GM18508 (cell line): ENCODE measurements at regions not wholly inside any gene's neighbourhood (a gene's known extent, or its start where the extent isn't known, plus 50 kb on each side); places are given as distances from the start of the nearest gene placed in this dataset.
A peak's percentile ranks its signal among the peaks of the same experiment; 100 is the strongest.
"Not testable (repeated sequence)": the region's sequence is repeated elsewhere in the genome, so short reads cannot be mapped to it uniquely, and the experiment has no call there.

Experiments used
- ATAC-seq: cut with Tn5 transposase; IDR thresholded peaks from one replicate; pipeline ENCODE4 v1.9.1; 2021; ENCODE audit warnings: moderate number of reproducible peaks; ENCODE audit not compliant: insufficient read depth, unreplicated experiment

DNA sequence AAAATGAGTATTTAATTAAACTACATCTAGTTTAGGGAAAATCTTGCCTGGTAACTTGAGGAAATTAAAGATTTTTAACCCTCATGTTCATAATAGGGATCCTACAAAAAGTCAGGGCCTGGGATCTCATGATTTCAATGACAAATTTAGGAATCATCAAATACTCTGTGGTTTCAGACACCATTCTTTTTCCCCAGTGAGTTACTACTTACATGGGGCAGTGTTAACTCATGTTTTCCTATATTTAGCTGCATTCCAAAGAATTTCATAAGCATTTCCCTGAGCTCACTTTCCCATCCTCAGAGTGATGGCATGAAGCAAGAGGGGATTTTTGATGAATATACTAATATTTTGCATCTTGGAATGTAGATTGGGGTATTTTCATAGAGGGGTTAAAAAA is 321.7 kb downstream of the CENPW start:
- ATAC-seq, result no peak

DNA sequence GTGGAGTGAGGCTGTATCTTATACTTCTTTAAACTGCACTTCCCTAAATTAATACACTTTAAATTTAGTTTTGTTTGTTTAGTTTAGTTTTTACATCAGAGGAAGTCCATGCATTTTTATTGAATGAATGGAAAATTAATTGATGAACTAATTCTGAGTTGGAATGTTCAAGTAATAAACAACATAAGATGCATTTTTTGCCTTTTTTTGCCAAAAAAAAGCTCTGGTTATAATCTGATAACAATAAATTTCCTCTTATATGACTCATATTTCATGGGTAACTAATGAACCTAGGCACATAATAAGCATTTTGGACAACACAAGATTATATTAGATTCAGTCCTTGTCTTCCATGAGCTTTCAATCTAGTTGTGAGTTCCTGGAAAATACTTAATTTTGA is 323.1 kb downstream of the CENPW start:
- no peak for ATAC-seq

- no peak for ATAC-seq
Observed at GRCh38 chr6:126664271-126664670, 324.4 kb downstream of the CENPW start.

GRCh38 chr6:126665551-126665950 is 325.6 kb downstream of the CENPW start:
- ATAC-seq, result no peak

DNA sequence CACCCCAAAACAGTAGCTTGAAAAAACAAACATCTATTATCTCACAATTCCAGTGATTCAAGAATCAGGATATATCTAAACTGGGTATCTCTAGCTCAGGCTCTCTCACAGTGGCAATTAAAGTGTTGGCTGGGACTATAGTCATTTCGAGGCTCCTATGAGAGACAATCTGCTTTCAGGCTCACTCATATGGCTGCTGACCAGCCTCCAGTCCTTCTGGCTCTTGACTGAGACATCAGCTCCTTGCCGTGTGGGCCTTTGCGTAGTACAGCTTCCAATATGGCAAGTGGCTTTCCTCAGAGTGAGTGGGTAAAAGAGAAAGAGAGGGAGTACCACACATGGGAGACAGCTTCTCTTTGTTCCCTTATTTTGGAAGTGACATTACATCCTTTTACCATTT is 327.2 kb downstream of the CENPW start:
- no peak for ATAC-seq

GRCh38 chr6:126667728-126668127 is 327.8 kb downstream of the CENPW start:
- no peak for ATAC-seq

DNA sequence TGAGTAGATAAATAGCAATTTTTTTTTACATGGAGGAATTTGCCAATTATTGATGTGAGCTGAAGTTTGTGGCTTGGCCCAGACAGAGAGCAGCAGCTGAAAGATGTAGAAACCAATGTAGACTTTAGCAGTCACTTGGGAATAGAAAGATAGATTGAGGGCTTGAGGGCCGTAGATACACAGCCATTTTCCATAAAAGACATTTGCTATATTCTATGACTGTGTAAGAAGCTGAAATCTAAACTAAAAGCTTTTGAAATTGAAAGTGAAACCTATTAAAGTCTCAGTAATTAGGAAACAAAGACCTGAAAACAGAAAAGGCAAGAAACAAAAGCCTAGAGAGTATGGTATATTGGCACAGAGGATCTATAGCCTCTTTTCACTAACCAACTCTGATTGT is 332.7 kb downstream of the CENPW start:
- ATAC-seq, result peak; percentile 93

- not testable (repeated sequence) for ATAC-seq
Observed at GRCh38 chr6:126673749-126674148, 333.8 kb downstream of the CENPW start.

DNA sequence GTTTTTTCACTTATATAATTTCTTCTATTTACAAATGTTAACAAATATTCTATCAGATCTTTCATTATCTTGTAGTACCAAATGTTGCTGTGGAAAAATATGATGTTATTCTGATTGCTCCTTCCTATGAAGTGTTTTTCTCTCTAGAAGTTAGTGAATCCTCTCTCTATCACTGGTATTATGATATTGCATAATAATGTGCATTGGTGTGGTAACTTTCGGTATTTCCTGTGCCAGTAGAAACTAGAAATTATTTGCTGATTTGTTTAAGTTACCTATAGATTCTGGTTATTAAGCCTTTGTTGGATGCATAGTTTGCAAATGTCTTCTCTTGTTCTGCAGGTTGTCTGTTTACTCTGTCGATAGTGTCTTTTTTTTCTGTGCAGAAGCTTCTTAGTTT is 342.5 kb downstream of the CENPW start:
- ATAC-seq, result no peak

- no peak for ATAC-seq
Observed at GRCh38 chr6:126685182-126685581, 345.3 kb downstream of the CENPW start.

DNA sequence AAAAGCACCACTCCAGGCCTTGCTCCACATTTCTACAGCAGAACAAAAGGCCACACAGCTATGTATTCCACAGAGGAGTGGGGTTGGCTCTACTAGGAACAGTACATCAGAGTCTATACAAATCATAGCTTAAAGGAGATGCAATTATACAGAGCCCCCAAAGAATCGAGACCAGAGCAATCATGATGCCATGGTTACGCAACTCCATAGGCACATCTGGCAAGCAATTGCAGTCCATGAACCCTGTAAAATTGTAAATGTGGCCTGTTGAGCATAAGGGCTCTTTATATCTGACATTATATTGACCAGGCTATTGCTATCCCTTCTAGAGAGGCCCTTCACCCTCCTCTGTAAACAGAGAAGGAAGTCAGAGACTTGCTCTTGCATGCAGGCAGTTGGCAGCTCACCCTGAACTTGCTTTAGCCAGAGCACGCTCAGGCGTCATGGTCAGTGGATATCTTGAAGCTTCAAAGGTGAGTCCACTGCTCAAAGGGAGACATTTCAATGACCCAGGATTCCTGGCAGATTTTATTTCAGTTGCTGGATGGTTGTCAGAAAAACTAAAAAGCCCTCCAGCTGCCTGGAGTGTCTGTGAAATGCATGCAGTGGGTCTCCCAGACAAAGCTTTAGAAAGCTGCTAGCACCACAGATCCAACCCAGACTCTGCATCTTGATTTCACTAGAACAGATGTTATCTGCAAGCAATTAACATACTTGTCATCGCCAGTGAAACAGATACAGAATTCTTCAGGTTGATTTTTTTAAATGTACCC is 357.2 kb downstream of the CENPW start:
- no peak for ATAC-seq

DNA sequence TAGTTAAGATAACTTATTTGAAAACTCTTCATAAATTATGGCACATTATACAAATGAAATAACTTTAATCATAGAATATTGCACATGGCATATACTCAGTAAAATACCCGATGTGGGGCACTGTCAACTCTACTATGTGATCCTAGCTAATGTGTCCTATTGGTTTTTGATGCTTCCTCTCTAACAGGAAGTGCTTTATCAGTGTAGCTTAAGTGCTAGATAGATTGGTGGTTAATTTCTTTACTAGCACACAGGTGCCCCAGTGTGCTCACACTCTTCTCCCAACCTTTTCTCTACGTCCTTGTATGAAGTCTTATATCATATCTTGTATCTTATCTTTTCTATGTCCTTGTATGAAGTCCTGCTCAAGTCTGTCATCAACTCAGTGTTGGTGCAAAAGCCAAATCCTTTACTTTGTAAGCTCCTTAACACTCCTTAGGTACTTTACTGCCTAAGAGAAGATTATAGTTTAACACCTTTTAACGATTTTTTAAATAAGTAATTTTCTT is 358.9 kb downstream of the CENPW start:
- no peak for ATAC-seq

DNA sequence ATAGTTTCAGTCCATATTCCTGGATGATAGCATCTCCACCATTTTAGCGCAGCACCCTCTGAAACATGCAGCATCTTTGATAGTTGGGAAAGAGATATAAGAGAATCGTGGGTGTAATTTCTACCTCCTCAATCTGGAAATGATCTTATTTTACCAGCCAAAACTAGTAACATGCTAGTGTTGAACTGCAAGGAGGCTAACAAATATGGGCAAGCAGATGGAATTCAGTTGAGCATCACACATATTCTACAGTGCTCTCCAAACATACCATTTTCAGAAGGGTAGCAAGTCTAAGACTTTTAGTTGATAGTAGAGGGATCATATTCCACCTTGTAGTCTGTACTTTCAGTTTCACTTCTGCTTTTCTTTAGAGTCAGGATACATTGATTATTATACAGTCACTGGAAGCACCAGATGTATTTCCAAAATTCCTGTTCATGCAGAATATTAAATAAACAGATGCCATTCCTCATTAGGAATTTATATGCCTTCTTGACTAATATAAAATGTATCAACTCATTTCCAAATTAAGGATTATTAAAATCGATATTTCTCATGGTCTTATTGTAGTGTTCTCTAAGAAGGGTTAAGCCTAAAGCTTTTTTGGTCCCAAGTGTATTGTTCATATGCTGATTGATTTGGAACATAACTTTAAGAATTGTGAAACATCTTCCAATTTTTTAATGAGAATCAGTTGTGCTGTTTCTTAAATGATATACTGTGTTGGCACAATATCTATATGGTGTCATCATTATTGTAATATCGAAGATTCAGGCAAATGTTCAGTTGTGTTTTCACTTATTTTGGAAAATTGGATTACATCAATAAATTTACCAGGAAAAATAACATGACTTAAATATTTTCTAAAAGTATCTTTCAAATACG is 362.0 kb downstream of the CENPW start:
- no peak for ATAC-seq

DNA sequence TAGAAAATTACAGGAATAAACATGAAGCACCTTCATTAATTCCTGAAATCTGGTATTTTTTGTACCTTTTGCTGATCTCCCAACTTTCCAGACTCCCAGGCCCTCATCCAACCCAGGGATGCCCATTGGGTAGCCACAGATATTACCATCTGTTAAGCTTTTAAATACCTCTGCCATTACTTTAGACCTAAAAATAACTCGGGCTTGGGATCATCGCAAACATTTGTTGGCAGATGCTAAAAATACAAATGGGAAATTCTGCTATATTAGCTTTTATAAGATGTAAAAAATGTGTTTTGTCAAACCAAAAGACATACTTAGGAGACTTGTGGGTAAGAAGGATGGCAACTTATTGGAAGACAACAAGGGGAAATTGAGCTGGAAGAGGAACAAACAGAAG is 376.1 kb downstream of the CENPW start:
- ATAC-seq, result no peak

DNA sequence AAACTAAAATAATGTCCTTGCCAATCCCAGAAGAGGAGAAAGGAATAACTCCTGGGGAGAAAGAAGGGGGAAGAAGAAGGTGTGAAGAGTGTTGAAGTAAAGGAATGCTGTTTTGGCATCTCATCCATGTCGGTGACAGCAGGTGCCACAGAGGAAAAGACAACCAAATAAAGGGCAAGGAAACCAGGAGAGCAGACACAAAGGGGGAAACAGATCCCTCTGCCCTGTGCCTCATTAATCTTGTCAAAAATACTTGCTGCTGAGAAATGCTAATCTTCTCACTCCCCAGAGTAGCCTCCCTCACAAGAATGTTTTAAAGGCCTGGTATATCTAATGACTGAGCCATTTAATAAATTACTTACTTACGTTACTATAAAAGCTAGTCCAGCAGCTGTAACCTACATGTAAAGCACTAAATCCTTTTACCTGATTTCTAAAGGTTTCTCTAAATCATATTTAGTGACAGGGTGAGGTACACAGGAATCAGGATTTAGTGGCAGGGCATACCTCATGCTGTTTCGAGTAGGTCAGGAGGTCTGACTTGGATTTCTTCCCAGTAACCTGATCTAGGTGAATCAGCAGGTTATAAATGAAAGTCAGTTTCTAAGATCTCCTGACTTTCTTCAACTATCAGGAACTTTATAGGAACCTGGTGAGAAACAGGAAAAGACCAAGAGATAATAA is 377.1 kb downstream of the CENPW start:
- ATAC-seq, result no peak

DNA sequence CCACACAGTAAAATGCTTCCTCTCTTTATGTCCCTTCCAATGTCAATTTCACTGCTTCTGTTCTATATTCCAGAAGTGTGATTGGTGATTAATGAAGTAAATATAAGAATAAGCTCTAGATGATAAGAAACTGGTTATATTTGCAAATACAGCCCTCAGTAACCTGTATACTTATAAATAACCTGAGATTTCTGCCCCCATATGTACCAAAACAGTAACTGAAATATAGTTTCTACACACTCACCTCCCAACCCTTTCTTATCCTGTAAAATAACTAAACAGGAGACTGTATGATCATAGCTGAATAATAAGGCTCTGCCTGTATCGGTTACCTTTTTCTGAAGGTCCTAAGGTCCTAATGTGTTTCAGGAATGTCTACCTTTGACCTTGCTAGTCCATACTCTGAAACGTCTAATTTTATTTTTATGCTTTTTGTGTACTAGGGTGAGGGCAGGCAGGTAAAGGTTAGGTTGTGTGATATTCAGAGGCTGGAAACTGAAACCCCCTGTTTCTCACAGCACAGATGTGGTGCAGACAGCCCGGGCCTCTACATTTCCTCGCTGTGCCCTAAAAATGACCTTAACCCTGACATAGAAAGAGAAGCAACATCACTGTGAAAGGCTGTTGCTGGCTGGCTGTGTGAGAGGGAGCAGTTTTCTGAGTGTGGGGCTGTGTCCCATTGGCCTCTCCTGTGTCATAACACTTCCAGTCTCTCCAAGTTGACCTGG is 378.8 kb downstream of the CENPW start:
- peak; percentile 86 for ATAC-seq

GRCh38 chr6:126720304-126720703 is 380.4 kb downstream of the CENPW start:
- no peak for ATAC-seq

- ATAC-seq, result no peak
Observed at GRCh38 chr6:126721581-126722160, 381.8 kb downstream of the CENPW start.

- no peak for ATAC-seq
Observed at GRCh38 chr6:126722411-126722810, 382.5 kb downstream of the CENPW start.
